Mesenchymal stem cell (in vitro differentiated cells and primary cell): ENCODE measurements at regions not wholly inside any gene's neighbourhood (a gene's known extent, or its start where the extent isn't known, plus 50 kb on each side); places are given as distances from the start of the nearest gene placed in this dataset.

Source experiments
- DNase-seq: peaks from one replicate; pipeline ENCODE4 v3.0.0-alpha.2; 2013
- H2AFZ ChIP-seq: one replicate; pipeline ENCODE4 v1.6.1; 2013; ENCODE audit warnings: low read depth, mild to moderate bottlenecking, control low read depth, inconsistent platforms, low read length, moderate library complexity
- H2AK5ac ChIP-seq: 2 replicates; pipeline ENCODE4 v1.6.1; 2013; ENCODE audit warnings: low read length, moderate library complexity, mild to moderate bottlenecking, inconsistent platforms; ENCODE audit not compliant: severe bottlenecking
- H2BK120ac ChIP-seq: one replicate; pipeline ENCODE4 v1.6.1; 2013; ENCODE audit warnings: low read depth, mild to moderate bottlenecking, inconsistent platforms, low read length, moderate library complexity
- H2BK12ac ChIP-seq, 2 experiments: one replicate each; pipeline ENCODE4 v1.6.1; 2013; ENCODE audit warnings: inconsistent platforms in 2 of 2, low read length in 2 of 2, mild to moderate bottlenecking in 2 of 2, moderate library complexity in 2 of 2, control low read depth in 1 of 2
- H2BK15ac ChIP-seq: one replicate; pipeline ENCODE4 v1.6.1; 2013; ENCODE audit warnings: mild to moderate bottlenecking, low read depth, inconsistent platforms; ENCODE audit not compliant: poor library complexity, severe bottlenecking
- H2BK5ac ChIP-seq: 2 replicates; pipeline ENCODE4 v1.6.1; 2013; ENCODE audit warnings: low read depth, mild to moderate bottlenecking, low read length, control low read depth, inconsistent platforms; ENCODE audit not compliant: poor library complexity, severe bottlenecking
- H3K14ac ChIP-seq, 2 experiments: one replicate each; pipeline ENCODE4 v1.6.1; 2013; ENCODE audit warnings: inconsistent platforms in 2 of 2, low read length in 2 of 2, control low read depth in 1 of 2, mild to moderate bottlenecking in 1 of 2, moderate library complexity in 1 of 2
- H3K18ac ChIP-seq, 2 experiments: one replicate each; pipeline ENCODE4 v1.6.1; 2013; ENCODE audit warnings: inconsistent platforms in 2 of 2, low read length in 2 of 2, control low read depth in 1 of 2, low read depth in 1 of 2, mild to moderate bottlenecking in 1 of 2
- H3K23ac ChIP-seq, 2 experiments: one replicate each; pipeline ENCODE4 v1.6.1; 2013; ENCODE audit warnings: inconsistent platforms in 2 of 2, low read length in 2 of 2, mild to moderate bottlenecking in 2 of 2, moderate library complexity in 2 of 2, control low read depth in 1 of 2
- H3K27ac ChIP-seq: 2 replicates; pipeline ENCODE4 v1.5.1; 2013; ENCODE audit warnings: mild to moderate bottlenecking, moderate library complexity, low read length, control low read depth, inconsistent platforms; ENCODE audit not compliant: poor library complexity, severe bottlenecking
- H3K27me3 ChIP-seq, 2 experiments: 2 replicates each; pipeline versions ENCODE4 v1.6.1 to v1.7.0; 2013; ENCODE audit warnings: low read length in 2 of 2, mild to moderate bottlenecking in 2 of 2, moderate library complexity in 2 of 2, control low read depth in 1 of 2, inconsistent platforms in 1 of 2; ENCODE audit not compliant: control insufficient read depth in 1 of 2, insufficient read depth in 1 of 2
- H3K36me3 ChIP-seq, 2 experiments: 2 replicates each; pipeline versions ENCODE4 v1.6.1 to v1.7.0; 2013; ENCODE audit warnings: low read length in 2 of 2, control low read depth in 1 of 2, inconsistent platforms in 1 of 2, low read depth in 1 of 2, mild to moderate bottlenecking in 1 of 2; ENCODE audit not compliant: insufficient read depth in 2 of 2, control insufficient read depth in 1 of 2
- H3K4ac ChIP-seq, 2 experiments: one replicate each; pipeline ENCODE4 v1.6.1; 2013; ENCODE audit warnings: inconsistent platforms in 2 of 2, low read length in 2 of 2, mild to moderate bottlenecking in 2 of 2, moderate library complexity in 2 of 2, control low read depth in 1 of 2, low read depth in 1 of 2
- H3K4me1 ChIP-seq: 2 replicates; pipeline ENCODE4 v1.6.1; 2013; ENCODE audit warnings: low read depth, low read length, control low read depth; ENCODE audit not compliant: control insufficient read depth, insufficient read depth
- H3K4me2 ChIP-seq: 2 replicates; pipeline ENCODE4 v1.6.1; 2013; ENCODE audit warnings: low read length, mild to moderate bottlenecking, inconsistent platforms; ENCODE audit not compliant: poor library complexity, severe bottlenecking
- H3K4me3 ChIP-seq, 2 experiments: 2 replicates each; pipeline versions ENCODE4 v1.5.1 to v1.7.0; 2013; ENCODE audit warnings: low read length in 2 of 2, mild to moderate bottlenecking in 2 of 2, control low read depth in 1 of 2, low read depth in 1 of 2; ENCODE audit not compliant: insufficient read depth in 1 of 2
- H3K79me1 ChIP-seq: replicated peaks from 2 replicates; pipeline ENCODE4 v1.6.1; 2013; ENCODE audit warnings: mild to moderate bottlenecking, control low read depth, low read length, inconsistent platforms; ENCODE audit not compliant: poor library complexity, severe bottlenecking
- H3K9ac ChIP-seq: 2 replicates; pipeline ENCODE4 v1.7.0; 2013; ENCODE audit warnings: mild to moderate bottlenecking, low read length, moderate library complexity
- H3K9me3 ChIP-seq: 2 replicates; pipeline ENCODE4 v1.7.0; 2013; ENCODE audit warnings: mild to moderate bottlenecking, low read length; ENCODE audit not compliant: control insufficient read depth
- H4K8ac ChIP-seq: one replicate; pipeline ENCODE4 v1.6.1; 2013; ENCODE audit warnings: inconsistent platforms, mild to moderate bottlenecking, low read length, moderate library complexity
- H4K91ac ChIP-seq: one replicate; pipeline ENCODE4 v1.6.1; 2013; ENCODE audit warnings: mild to moderate bottlenecking, low read length, inconsistent platforms
- WGBS: methylation state at CpG from one replicate; pipeline ENCODE4 v1.1.7; 2013; ENCODE audit warnings: mixed read lengths; 5-methylcytosine and 5-hydroxymethylcytosine counted together

GRCh38 chr13:109678459-109678858 lies 107.9 kb downstream of the IRS2 start:
- DNase-seq = no peak
- Histone ChIP-seq H3K27ac (no peak overlapping the region), H2BK15ac (no peak overlapping the region), H2BK5ac (no peak overlapping the region), H3K27me3 (peaks cover 0 to 17% of the 10 kb centered on the region in 2 experiments), H3K36me3 (no peaks in the 10 kb centered on the region), H3K23ac (no peak overlapping the region), H2BK120ac (no peak overlapping the region), H4K91ac (no peak overlapping the region), H4K8ac (no peak overlapping the region), H2BK12ac (no peak overlapping the region), H2AFZ (no peak overlapping the region), H3K18ac (no peak overlapping the region), H3K4me1 (no peaks in the 10 kb centered on the region), H2AK5ac (no peak overlapping the region), H3K4me2 (no peak overlapping the region), H3K79me1 (no peaks in the 10 kb centered on the region), H3K4ac (no peak overlapping the region), H3K9me3 (no peaks in the 10 kb centered on the region), H3K4me3 (no peak overlapping the region), H3K14ac (no peak overlapping the region), H3K9ac (no peak overlapping the region)
- over 99% methylated on average over 4 of the region's 4 CpGs for WGBS

GRCh38 chr13:109677206-109677605 lies 109.2 kb downstream of the IRS2 start:
- Histone ChIP-seq H3K4me1 (no peaks in the 10 kb centered on the region), H3K9me3 (no peaks in the 10 kb centered on the region), H4K8ac (no peak overlapping the region), H2AK5ac (no peak overlapping the region), H3K23ac (no peak overlapping the region), H3K4ac (no peak overlapping the region), H3K14ac (no peak overlapping the region), H3K18ac (no peak overlapping the region), H4K91ac (no peak overlapping the region), H2AFZ (no peak overlapping the region), H3K79me1 (no peaks in the 10 kb centered on the region), H3K9ac (no peak overlapping the region), H2BK120ac (no peak overlapping the region), H2BK15ac (no peak overlapping the region), H2BK12ac (no peak overlapping the region), H3K4me3 (no peak overlapping the region), H3K27ac (no peak overlapping the region), H3K27me3 (peaks cover 0 to 6% of the 10 kb centered on the region in 2 experiments), H2BK5ac (no peak overlapping the region), H3K36me3 (no peaks in the 10 kb centered on the region), H3K4me2 (no peak overlapping the region)
- WGBS = 88% methylated on average over 5 of the region's 5 CpGs
- no peak for DNase-seq

GRCh38 chr13:109673477-109673876 lies 112.9 kb downstream of the IRS2 start:
- Histone ChIP-seq H3K4me2 (no peak overlapping the region), H2AK5ac (no peak overlapping the region)

GRCh38 chr13:109672545-109672944 lies 113.8 kb downstream of the IRS2 start:
- Histone ChIP-seq H3K36me3 (no peaks in the 10 kb centered on the region), H2BK12ac (no peak overlapping the region), H4K8ac (no peak overlapping the region), H3K4me3 (no peak overlapping the region), H3K18ac (no peak overlapping the region), H3K14ac (no peak overlapping the region), H3K27me3 (no peaks in the 10 kb centered on the region), H3K9ac (no peak overlapping the region), H3K79me1 (no peaks in the 10 kb centered on the region), H3K4ac (no peak overlapping the region), H2AK5ac (no peak overlapping the region), H3K23ac (no peak overlapping the region), H4K91ac (no peak overlapping the region), H3K27ac (no peak overlapping the region), H3K4me2 (no peak overlapping the region), H2BK120ac (no peak overlapping the region), H2BK5ac (no peak overlapping the region), H2BK15ac (no peak overlapping the region), H3K9me3 (no peaks in the 10 kb centered on the region), H2AFZ (no peak overlapping the region), H3K4me1 (peaks cover 4% of the 10 kb centered on the region)
- peak; percentile 80 for DNase-seq
- 20% methylated on average over 1 of the region's 2 CpGs for WGBS

More at GRCh38 chr13:109673477-109673876, 112.9 kb downstream of the IRS2 start:
- H2AFZ ChIP-seq = no peak overlapping the region
- DNase-seq = peak; percentile 18
- no peak overlapping the region for H2BK15ac ChIP-seq
- H3K14ac ChIP-seq = no peak overlapping the region
- no peak overlapping the region for H3K23ac ChIP-seq
- 60% methylated on average over 1 of the region's 1 CpG for WGBS
- no peaks in the 10 kb centered on the region for H3K36me3 ChIP-seq
- no peak overlapping the region for H4K91ac ChIP-seq
- H3K27me3 ChIP-seq = no peaks in the 10 kb centered on the region
- H3K9me3 ChIP-seq = no peaks in the 10 kb centered on the region
- H3K4me1 ChIP-seq = peaks cover 3% of the 10 kb centered on the region
- H3K27ac ChIP-seq = no peak overlapping the region
- peak overlapping the region; percentile 6 to 29 for H2BK12ac ChIP-seq
- no peak overlapping the region for H2BK120ac ChIP-seq
- no peak overlapping the region for H2BK5ac ChIP-seq
- no peak overlapping the region for H3K4me3 ChIP-seq
- no peak overlapping the region for H4K8ac ChIP-seq
- no peak overlapping the region for H3K9ac ChIP-seq
- H3K79me1 ChIP-seq = no peaks in the 10 kb centered on the region
- peak overlapping the region in 1 of 2 experiments; percentile 90 for H3K18ac ChIP-seq
- no peak overlapping the region for H3K4ac ChIP-seq
